ENCODE measurements at regions not wholly inside any gene's neighbourhood (a gene's known extent, or its start where the extent isn't known, plus 50 kb on each side); places are given as distances from the start of the nearest gene placed in this dataset.

GRCh38 chr10:33529234-33529633 lies 194.8 kb upstream of the NRP1 start:
- no peak for TF ChIP-seq CTCF (IDR thresholded peaks at IDR 0.05)
- no peak for TF ChIP-seq EP300 (IDR thresholded peaks at IDR 0.05)
- TF ChIP-seq POLR2AphosphoS5 (IDR thresholded peaks at IDR 0.05), result no peak
- no peak for TF ChIP-seq POLR2A (IDR thresholded peaks at IDR 0.05)

Data from sigmoid colon (tissue), 4 donors.